ENCODE measurements at regions not wholly inside any gene's neighbourhood (a gene's known extent, or its start where the extent isn't known, plus 50 kb on each side); places are given as distances from the start of the nearest gene placed in this dataset.

DNA sequence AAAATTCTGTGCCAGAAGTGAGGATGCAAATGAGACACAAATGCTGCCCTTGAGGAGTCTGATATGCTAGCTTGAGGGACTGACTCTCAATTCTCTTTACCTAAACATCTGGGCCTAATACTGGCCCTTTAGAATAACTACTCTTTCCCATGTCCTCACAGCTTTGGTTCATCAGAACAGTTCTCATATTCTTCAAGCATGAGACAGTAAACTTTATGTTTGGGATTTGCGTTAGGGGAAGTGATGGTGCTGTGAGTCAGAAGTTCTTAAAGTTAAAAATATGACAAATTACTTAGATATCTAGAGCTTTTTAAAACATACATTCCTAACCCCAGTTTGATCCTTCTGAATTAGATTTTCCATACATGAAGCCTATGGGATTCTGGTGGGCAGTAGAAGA is 665.0 kb upstream of the RGMB start:
- Histone ChIP-seq H4K20me1 (ENCODE audit: insufficient read depth, low read length) (no peaks in the 10 kb centered on the region), H3K9me3 (replicated peaks in 1 of 2; ENCODE audit: control insufficient read depth in 1 of 2, insufficient read depth in 1 of 2, low read length in 2 of 2) (peaks cover 6 to 9% of the 10 kb centered on the region in 2 donors), H2AFZ (ENCODE audit: insufficient read depth, low read depth, low read length, poor library complexity, severe bottlenecking) (no peak overlapping the region), H3K9ac (ENCODE audit: insufficient read depth, low read length, poor library complexity, severe bottlenecking) (no peak overlapping the region), H3K36me3 (replicated peaks in 1 of 2; ENCODE audit: control insufficient read depth in 1 of 2, insufficient read depth in 2 of 2, low read length in 2 of 2) (no peaks in the 10 kb centered on the region), H3K4me1 (ENCODE audit: control insufficient read depth in 1 of 2, insufficient read depth in 2 of 2, low read length in 2 of 2) (no peaks in the 10 kb centered on the region), H3K27ac (ENCODE audit: low read depth in 1 of 2, low read length in 2 of 2) (no peak overlapping the region), H3K4me2 (replicated peaks; ENCODE audit: extremely low read depth, low read length, poor library complexity, severe bottlenecking) (no peak overlapping the region), H3K27me3 (ENCODE audit: control insufficient read depth in 2 of 2, insufficient read depth in 2 of 2, low read length in 2 of 2) (no peaks in the 10 kb centered on the region), H3K79me2 (ENCODE audit: insufficient read depth, low read length) (no peaks in the 10 kb centered on the region), H3K4me3 (replicated peaks in 1 of 3; ENCODE audit: low read depth in 2 of 3, low read length in 3 of 3) (no peak overlapping the region)
- Mint-ChIP-seq H3K36me3 (no peaks in the 10 kb centered on the region), H3K9me3 (peaks cover 0 to 14% (median 4%) of the 10 kb centered on the region in 7 donors), H3K4me3 (no peak overlapping the region), H3K27ac (no peak overlapping the region), H3K27me3 (ENCODE audit: low read depth in 3 of 3) (no peaks in the 10 kb centered on the region), H3K4me1 (no peaks in the 10 kb centered on the region)
- TF ChIP-seq, protein P1, sequence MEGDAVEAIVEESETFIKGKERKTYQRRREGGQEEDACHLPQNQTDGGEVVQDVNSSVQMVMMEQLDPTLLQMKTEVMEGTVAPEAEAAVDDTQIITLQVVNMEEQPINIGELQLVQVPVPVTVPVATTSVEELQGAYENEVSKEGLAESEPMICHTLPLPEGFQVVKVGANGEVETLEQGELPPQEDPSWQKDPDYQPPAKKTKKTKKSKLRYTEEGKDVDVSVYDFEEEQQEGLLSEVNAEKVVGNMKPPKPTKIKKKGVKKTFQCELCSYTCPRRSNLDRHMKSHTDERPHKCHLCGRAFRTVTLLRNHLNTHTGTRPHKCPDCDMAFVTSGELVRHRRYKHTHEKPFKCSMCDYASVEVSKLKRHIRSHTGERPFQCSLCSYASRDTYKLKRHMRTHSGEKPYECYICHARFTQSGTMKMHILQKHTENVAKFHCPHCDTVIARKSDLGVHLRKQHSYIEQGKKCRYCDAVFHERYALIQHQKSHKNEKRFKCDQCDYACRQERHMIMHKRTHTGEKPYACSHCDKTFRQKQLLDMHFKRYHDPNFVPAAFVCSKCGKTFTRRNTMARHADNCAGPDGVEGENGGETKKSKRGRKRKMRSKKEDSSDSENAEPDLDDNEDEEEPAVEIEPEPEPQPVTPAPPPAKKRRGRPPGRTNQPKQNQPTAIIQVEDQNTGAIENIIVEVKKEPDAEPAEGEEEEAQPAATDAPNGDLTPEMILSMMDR (IDR thresholded peaks at IDR 0.05) = no peak
- no CpG with 5 or more reads among the region's 1 CpG for WGBS (ENCODE audit: insufficient coverage)
- intact Hi-C loops (cut with micrococcal nuclease) = no loop called here
- no peak for DNase-seq

DNA sequence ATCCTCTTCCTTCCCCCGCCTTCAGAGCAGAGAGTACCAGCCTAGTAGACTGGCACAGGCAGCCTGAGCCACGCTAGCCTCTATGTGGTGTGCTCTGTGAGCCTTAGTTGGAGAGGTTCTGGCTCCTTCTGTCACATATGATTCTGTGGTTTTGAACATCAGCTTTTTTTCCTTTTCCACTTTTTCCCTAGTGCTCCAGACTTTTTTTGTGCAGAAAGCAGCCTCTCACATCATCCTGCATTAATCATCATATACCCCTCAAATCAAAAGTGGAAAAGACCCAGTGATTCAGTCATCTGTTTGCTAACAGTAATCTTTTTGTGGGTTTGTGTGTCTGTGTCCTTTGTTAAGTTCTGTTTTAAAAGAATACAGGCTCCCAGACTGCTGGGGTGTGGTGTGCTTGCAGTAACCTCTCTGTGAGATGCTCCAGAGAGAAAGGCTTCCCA is 663.9 kb upstream of the RGMB start:
- no peak overlapping the region for H3K9ac ChIP-seq (ENCODE audit: insufficient read depth, low read length, poor library complexity, severe bottlenecking)
- H3K4me1 Mint-ChIP-seq = no peaks in the 10 kb centered on the region
- no peaks in the 10 kb centered on the region for H3K36me3 Mint-ChIP-seq
- H3K27ac Mint-ChIP-seq = no peak overlapping the region
- peaks cover 9% of the 10 kb centered on the region in 2 donors for H3K9me3 ChIP-seq (replicated peaks in 1 of 2; ENCODE audit: control insufficient read depth in 1 of 2, insufficient read depth in 1 of 2, low read length in 2 of 2)
- WGBS (ENCODE audit: insufficient coverage) = no CpG with 5 or more reads among the region's 2 CpGs
- no peak overlapping the region for H3K4me2 ChIP-seq (replicated peaks; ENCODE audit: extremely low read depth, low read length, poor library complexity, severe bottlenecking)
- H3K4me3 Mint-ChIP-seq = no peak overlapping the region
- no peak for DNase-seq
- peaks cover 0 to 1% (median 0%) of the 10 kb centered on the region in 3 donors for H3K27me3 Mint-ChIP-seq (ENCODE audit: low read depth in 3 of 3)
- H3K9me3 Mint-ChIP-seq = peaks cover 0 to 15% (median 7%) of the 10 kb centered on the region in 7 donors
- no peaks in the 10 kb centered on the region for H3K4me1 ChIP-seq (ENCODE audit: control insufficient read depth in 1 of 2, insufficient read depth in 2 of 2, low read length in 2 of 2)
- H3K27me3 ChIP-seq (ENCODE audit: control insufficient read depth in 2 of 2, insufficient read depth in 2 of 2, low read length in 2 of 2) = no peaks in the 10 kb centered on the region
- H3K4me3 ChIP-seq (replicated peaks in 1 of 3; ENCODE audit: low read depth in 2 of 3, low read length in 3 of 3) = no peak overlapping the region
- intact Hi-C loops (cut with micrococcal nuclease) = no loop called here
- no peak overlapping the region for H3K27ac ChIP-seq (ENCODE audit: low read depth in 1 of 2, low read length in 2 of 2)
- no peaks in the 10 kb centered on the region for H3K79me2 ChIP-seq (ENCODE audit: insufficient read depth, low read length)
- TF ChIP-seq, protein P1 (IDR thresholded peaks at IDR 0.05) = no peak
- H4K20me1 ChIP-seq (ENCODE audit: insufficient read depth, low read length) = no peaks in the 10 kb centered on the region
- H3K36me3 ChIP-seq (replicated peaks in 1 of 2; ENCODE audit: control insufficient read depth in 1 of 2, insufficient read depth in 2 of 2, low read length in 2 of 2) = no peaks in the 10 kb centered on the region
- no peak overlapping the region for H2AFZ ChIP-seq (ENCODE audit: insufficient read depth, low read depth, low read length, poor library complexity, severe bottlenecking)
